ENCODE measurements at regions not wholly inside any gene's neighbourhood (a gene's known extent, or its start where the extent isn't known, plus 50 kb on each side); places are given as distances from the start of the nearest gene placed in this dataset.

GRCh38 chr2:38232454-38232853, 144.6 kb downstream of the ATL2 start:
- TF ChIP-seq CTCF (conservative IDR thresholded peaks at IDR 0.05 in 1 of 2, IDR thresholded peaks at IDR 0.05 in 1 of 2; ENCODE audit: low read depth in 1 of 2, low read length in 2 of 2) (no peak), EZH2 (IDR thresholded peaks at IDR 0.05; ENCODE audit: low read length, missing control alignments) (no peak)
